ENCODE measurements at regions not wholly inside any gene's neighbourhood (a gene's known extent, or its start where the extent isn't known, plus 50 kb on each side); places are given as distances from the start of the nearest gene placed in this dataset.

- TF ChIP-seq CTCF (conservative IDR thresholded peaks at IDR 0.05) = no peak
- TF ChIP-seq ZFX (IDR thresholded peaks at IDR 0.05) = no peak
These were observed 154.3 kb downstream of the PPP1R3A start for GRCh38 chr7:113764401-113765035.

Data from C4-2B (cell line).